ENCODE measurements at regions not wholly inside any gene's neighbourhood (a gene's known extent, or its start where the extent isn't known, plus 50 kb on each side); places are given as distances from the start of the nearest gene placed in this dataset.

DNA sequence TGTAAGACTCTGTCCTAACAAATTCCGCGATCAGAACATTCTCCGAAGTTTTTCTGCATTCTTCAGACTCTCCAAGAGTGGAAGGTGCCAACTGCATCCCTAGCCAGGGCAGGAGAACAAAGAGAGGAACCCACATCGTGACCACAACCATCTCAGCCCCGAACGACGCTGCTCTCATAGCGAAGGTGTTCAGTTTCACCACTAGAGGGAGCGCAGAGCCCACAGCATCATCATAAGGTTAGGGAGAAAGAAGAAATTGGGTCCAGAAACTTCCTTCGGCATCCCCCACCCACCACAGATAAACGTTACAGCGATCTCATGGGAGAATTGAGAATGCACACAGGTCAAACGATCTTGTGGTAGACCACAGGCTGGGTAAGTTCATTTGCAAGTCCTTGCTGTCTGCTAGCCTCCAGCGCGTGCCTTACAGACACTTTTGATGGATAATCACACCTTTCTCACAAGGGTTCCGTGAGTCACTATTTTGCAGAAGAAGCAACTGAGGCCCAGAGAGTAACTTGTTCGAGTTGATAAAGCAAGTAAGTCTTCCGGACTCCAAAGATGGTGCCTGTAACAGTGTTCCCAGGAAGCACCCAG, 53.7 kb upstream of the ARL4C start:
- Histone ChIP-seq H3K27ac (no peak overlapping the region), H3K4me1 (no peaks in the 10 kb centered on the region), H3K9me3 (no peaks in the 10 kb centered on the region), H3K4me3 (no peak overlapping the region), H3K27me3 (no peaks in the 10 kb centered on the region), H3K36me3 (no peaks in the 10 kb centered on the region)
- FAIRE-seq (no peak), ATAC-seq (peak; percentile 87 to 95 (median 93)), DNase-seq (peak in 5 of 6 donors; percentile 39 to 68 (median 57))
- 18% methylated on average over 18 of the region's 18 CpGs for WGBS, 2 donors
- intact Hi-C loops (cut with DNase I), result loop anchor here in 2 of 3 donors (5.0 kb wide), 1 partner anchor 562 kb away; no protein-coding TSS in a partner anchor
- TF ChIP-seq, protein P1, sequence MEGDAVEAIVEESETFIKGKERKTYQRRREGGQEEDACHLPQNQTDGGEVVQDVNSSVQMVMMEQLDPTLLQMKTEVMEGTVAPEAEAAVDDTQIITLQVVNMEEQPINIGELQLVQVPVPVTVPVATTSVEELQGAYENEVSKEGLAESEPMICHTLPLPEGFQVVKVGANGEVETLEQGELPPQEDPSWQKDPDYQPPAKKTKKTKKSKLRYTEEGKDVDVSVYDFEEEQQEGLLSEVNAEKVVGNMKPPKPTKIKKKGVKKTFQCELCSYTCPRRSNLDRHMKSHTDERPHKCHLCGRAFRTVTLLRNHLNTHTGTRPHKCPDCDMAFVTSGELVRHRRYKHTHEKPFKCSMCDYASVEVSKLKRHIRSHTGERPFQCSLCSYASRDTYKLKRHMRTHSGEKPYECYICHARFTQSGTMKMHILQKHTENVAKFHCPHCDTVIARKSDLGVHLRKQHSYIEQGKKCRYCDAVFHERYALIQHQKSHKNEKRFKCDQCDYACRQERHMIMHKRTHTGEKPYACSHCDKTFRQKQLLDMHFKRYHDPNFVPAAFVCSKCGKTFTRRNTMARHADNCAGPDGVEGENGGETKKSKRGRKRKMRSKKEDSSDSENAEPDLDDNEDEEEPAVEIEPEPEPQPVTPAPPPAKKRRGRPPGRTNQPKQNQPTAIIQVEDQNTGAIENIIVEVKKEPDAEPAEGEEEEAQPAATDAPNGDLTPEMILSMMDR (IDR thresholded peaks at IDR 0.05), result peak; percentile 86 to 96 (median 88)

DNA sequence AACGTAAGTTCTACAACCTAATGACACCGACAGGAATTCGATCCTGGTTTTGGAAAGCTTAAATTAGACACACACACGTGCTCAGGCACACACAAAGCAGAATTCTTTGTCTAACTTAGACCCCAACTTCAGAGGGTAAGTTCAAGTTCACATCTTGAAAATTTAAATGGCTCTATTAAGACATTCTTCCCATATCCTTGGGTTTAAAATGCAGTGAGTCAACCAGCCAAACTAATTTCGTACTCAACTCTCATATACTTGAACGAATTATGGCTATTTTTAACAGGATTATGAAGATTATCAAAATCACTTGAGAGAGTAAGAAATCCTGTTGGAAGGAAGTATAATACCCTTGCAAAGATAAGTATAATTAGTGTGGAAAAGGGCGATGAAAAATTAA, 53.2 kb upstream of the ARL4C start:
- Histone ChIP-seq H3K9me3 (no peaks in the 10 kb centered on the region), H3K27ac (no peak overlapping the region), H3K4me1 (no peaks in the 10 kb centered on the region), H3K4me3 (no peak overlapping the region), H3K36me3 (no peaks in the 10 kb centered on the region), H3K27me3 (no peaks in the 10 kb centered on the region)
- 61 to 75% methylated on average over 7 of the region's 7 CpGs for WGBS, 2 donors
- DNase-seq, result no peak
- FAIRE-seq, result no peak
- TF ChIP-seq, protein P1 (IDR thresholded peaks at IDR 0.05), result no peak
- ATAC-seq, result no peak
- intact Hi-C loops (cut with DNase I), result loop anchor here in 2 of 3 donors (5.0 kb wide), 1 partner anchor 562 kb away; no protein-coding TSS in a partner anchor

DNA sequence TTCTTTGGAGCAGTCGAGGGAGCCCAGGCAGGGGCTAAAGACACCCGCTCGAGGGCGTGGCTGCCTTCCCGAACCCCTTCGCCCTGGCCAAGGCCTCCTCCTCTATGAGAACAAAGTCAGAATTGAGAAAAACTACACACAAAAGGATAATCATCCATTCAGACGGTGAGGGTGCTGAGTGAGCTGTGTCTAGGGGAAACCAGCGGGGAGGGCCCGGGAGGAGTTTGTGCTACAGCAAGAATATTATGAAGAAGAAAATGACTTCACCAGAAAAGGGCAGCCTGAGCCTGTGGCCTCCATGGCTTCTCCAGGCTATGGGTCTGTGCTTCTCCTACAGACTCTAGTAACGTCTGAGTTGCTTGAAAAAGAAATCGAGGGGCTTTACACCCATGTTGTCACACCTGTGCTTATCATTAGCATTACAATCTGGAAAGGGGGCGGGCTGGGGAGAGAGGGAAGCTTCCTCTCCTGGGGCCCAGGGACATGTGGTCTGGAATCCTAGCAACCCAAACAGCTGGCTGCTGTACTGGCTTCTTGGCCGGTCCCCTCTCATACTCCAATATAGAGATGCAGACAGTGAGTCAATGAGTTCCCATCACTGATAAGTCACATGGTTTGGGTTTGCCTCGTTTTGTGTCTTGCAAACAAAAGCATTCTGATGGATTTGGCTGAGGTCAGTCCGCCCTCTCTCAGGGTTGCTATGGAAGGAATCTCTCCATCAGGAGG, 52.0 kb upstream of the ARL4C start:
- H3K4me3 ChIP-seq, result no peak overlapping the region
- no peaks in the 10 kb centered on the region for H3K27me3 ChIP-seq
- no peaks in the 10 kb centered on the region for H3K36me3 ChIP-seq
- intact Hi-C loops (cut with DNase I), result loop anchor here in 2 of 3 donors (5.0 to 10.0 kb wide), 4 partner anchors 414 to 574 kb away; no protein-coding TSS in a partner anchor
- 69 to 75% methylated on average over 15 of the region's 15 CpGs for WGBS, 2 donors
- TF ChIP-seq, protein P1 (IDR thresholded peaks at IDR 0.05), result no peak
- FAIRE-seq (no peak), ATAC-seq (peak in 2 of 4 donors; percentile 35 to 39), DNase-seq (no peak)
- no peaks in the 10 kb centered on the region for H3K9me3 ChIP-seq
- no peaks in the 10 kb centered on the region for H3K4me1 ChIP-seq
- H3K27ac ChIP-seq, result no peak overlapping the region

DNA sequence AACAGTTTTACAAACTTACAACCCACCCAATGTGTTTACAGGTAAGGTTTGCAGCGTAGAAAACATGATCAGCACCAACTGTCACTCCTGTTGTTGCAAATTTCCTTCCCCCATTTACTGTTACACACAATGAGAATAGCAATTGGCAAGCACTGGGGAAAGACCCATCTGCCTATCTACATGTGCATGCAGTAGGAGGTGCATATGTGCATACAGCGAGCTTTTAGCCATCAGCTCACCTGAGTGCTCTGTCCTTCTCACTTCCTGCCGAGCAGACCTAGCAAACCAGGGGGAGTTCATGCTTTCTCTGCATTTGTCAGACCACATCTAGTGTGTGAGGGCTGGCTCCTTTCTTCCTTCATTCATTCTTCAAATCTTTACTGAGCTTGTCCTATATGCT, 49.9 kb upstream of the ARL4C start:
- Histone ChIP-seq H3K36me3 (no peaks in the 10 kb centered on the region), H3K27ac (no peak overlapping the region), H3K4me1 (no peaks in the 10 kb centered on the region), H3K4me3 (no peak overlapping the region), H3K9me3 (no peaks in the 10 kb centered on the region), H3K27me3 (no peaks in the 10 kb centered on the region)
- WGBS, 2 donors, result 80 to 87% methylated on average over 3 of the region's 3 CpGs
- DNase-seq (no peak), FAIRE-seq (no peak), ATAC-seq (no peak)
- intact Hi-C loops (cut with DNase I), result loop anchor here in 2 of 3 donors (5.0 to 10.0 kb wide), 4 partner anchors 412 to 572 kb away; no protein-coding TSS in a partner anchor
- TF ChIP-seq, protein P1 (IDR thresholded peaks at IDR 0.05), result no peak

Data from pancreas (tissue), 10 donors.